CD4-positive, alpha-beta T cell (primary cell): ENCODE measurements at regions not wholly inside any gene's neighbourhood (a gene's known extent, or its start where the extent isn't known, plus 50 kb on each side); places are given as distances from the start of the nearest gene placed in this dataset.

Experiments used
- ATAC-seq: fragments of 200-7000 bp; cut with Tn5 transposase; one replicate; pipeline ENCODE4 v1.10.0; 2022; ENCODE audit warnings: mild to moderate bottlenecking; ENCODE audit not compliant: poor library complexity
- CTCF ChIA-PET: fragments of 350-600 bp; sonication (Branson Sonifier 250); formaldehyde crosslinking; loops from one replicate; lab custom pipeline; 2021; ENCODE audit warnings: antibody characterized with exemption, inconsistent platforms; lab: Charles Lee
- POLR2A ChIA-PET: fragments of 350-600 bp; sonication (Branson Sonifier 250); formaldehyde crosslinking; loops from one replicate; lab custom pipeline; 2021; ENCODE audit warnings: antibody characterized with exemption, inconsistent platforms; lab: Charles Lee
- DNase-seq, 14 experiments: peaks; one replicate each; pipeline ENCODE4 v3.0.0-alpha.2; 2013 to 2020; ENCODE audit warnings: mixed read lengths in 2 of 14
- H3K27ac ChIP-seq, 2 donors: one replicate each; pipeline versions ENCODE4 v1.5.1 to v1.7.0; 2013; ENCODE audit warnings: low read length in 2 of 2, low read depth in 1 of 2, mild to moderate bottlenecking in 1 of 2
- H3K27me3 ChIP-seq, 2 experiments: 1 replicate in 1 of 2; 2 replicates in 1 of 2; pipeline versions ENCODE4 v1.6.1 to v1.7.0; 2013; ENCODE audit warnings: low read length in 2 of 2, control low read depth in 1 of 2, mild to moderate bottlenecking in 1 of 2, moderate library complexity in 1 of 2; ENCODE audit not compliant: insufficient read depth in 2 of 2, control insufficient read depth in 1 of 2
- H3K36me3 ChIP-seq: one replicate; pipeline ENCODE4 v1.6.1; 2013; ENCODE audit warnings: low read length, control low read depth; ENCODE audit not compliant: insufficient read depth
- H3K4me1 ChIP-seq: one replicate; pipeline ENCODE4 v1.6.1; 2013; ENCODE audit warnings: low read length, control low read depth; ENCODE audit not compliant: insufficient read depth
- H3K4me3 ChIP-seq: one replicate; pipeline ENCODE4 v1.5.1; 2013; ENCODE audit warnings: mild to moderate bottlenecking, low read length, moderate library complexity
- H3K9me3 ChIP-seq, 2 experiments: 1 replicate in 1 of 2; 2 replicates in 1 of 2; pipeline versions ENCODE4 v1.6.1 to v1.7.0; 2013; ENCODE audit warnings: low read length in 2 of 2, mild to moderate bottlenecking in 2 of 2, control low read depth in 1 of 2, moderate library complexity in 1 of 2; ENCODE audit not compliant: control insufficient read depth in 1 of 2, insufficient read depth in 1 of 2
- H3K27ac Mint-ChIP-seq: one replicate; pipeline ENCODE4 v1.8.0; 2020; ENCODE audit warnings: mixed read lengths
- H3K27me3 Mint-ChIP-seq: one replicate; pipeline ENCODE4 v1.8.0; 2021; ENCODE audit warnings: mixed read lengths
- H3K36me3 Mint-ChIP-seq: one replicate; pipeline ENCODE4 v1.8.0; 2021; ENCODE audit warnings: low read depth, mixed read lengths
- H3K4me1 Mint-ChIP-seq: one replicate; pipeline ENCODE4 v1.8.0; 2021; ENCODE audit warnings: low read depth, mixed read lengths
- H3K4me3 Mint-ChIP-seq: one replicate; pipeline ENCODE4 v1.8.0; 2020; ENCODE audit warnings: mild to moderate bottlenecking, mixed read lengths
- H3K9me3 Mint-ChIP-seq: one replicate; pipeline ENCODE4 v1.8.0; 2020; ENCODE audit warnings: mixed read lengths
- CTCF ChIP-seq: fragments of 200-600 bp; IDR thresholded peaks from one replicate; pipeline ENCODE4 v1.8.0; 2022; ENCODE audit warnings: antibody characterized with exemption, mild to moderate bottlenecking
- intact Hi-C, 2 experiments: fragments of 100-400 bp; cut with DNase I in 1 of 2; cut with micrococcal nuclease in 1 of 2; formaldehyde crosslinking; loops; one replicate each; pipeline versions ENCODE4 v1.15.1 to v1.9.0; 2023 to 2025; cut with DNase I, micrococcal nuclease

DNA sequence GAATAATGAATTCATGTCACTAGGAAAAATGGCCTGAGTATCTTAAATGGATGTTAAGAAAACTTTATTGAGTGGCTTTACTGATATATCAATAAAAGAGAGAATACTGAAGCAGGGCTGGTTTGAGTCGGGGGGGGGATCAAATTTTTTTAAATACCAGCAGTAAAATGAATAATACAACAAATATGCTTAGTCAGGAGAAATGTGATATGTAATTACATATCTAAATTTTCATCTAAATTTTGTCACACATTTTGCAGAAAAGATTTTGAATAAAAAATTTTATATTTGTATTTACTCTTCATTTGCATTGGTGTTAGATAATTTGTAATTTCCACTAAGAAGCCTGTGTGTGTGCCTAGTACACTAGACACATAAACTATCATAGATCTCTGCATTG lies 2300.2 kb downstream of the MRPL39 start:
- H3K27ac Mint-ChIP-seq: no peak overlapping the region
- intact Hi-C loops: no loop called here
- Histone ChIP-seq H3K4me1 (no peaks in the 10 kb centered on the region), H3K36me3 (no peaks in the 10 kb centered on the region), H3K9me3 (no peaks in the 10 kb centered on the region), H3K27ac (no peak overlapping the region), H3K4me3 (no peak overlapping the region), H3K27me3 (no peaks in the 10 kb centered on the region)
- no peaks in the 10 kb centered on the region for H3K36me3 Mint-ChIP-seq
- H3K4me1 Mint-ChIP-seq: no peaks in the 10 kb centered on the region
- DNase-seq: no peak
- H3K9me3 Mint-ChIP-seq: peaks cover 12% of the 10 kb centered on the region
- H3K4me3 Mint-ChIP-seq: no peak overlapping the region
- CTCF ChIA-PET: no interaction called here
- H3K27me3 Mint-ChIP-seq: no peaks in the 10 kb centered on the region
- no peak for ATAC-seq
- TF ChIP-seq CTCF: no peak
- POLR2A ChIA-PET: no interaction called here

DNA sequence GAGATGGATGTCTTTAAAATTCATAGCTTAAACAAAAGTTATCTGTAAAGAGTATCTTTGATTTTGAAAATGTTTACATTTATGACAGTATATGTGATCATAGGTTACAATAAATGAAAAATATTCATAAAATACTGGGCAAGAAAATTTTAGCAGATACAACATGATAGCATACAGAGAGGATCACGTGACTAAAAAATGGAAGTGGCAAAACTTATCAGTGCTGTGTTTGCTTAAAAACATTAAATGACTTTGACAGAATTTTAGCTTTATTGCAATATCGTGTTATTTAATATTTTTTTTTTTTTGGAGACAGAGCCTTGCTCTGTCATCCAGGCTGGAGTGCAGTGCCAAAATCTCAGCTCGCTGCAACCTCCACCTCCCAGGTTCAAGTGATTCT lies 2294.1 kb downstream of the NCAM2 start:
- POLR2A ChIA-PET: no interaction called here

GRCh38 chr21:23281917-23282316 lies 2283.7 kb downstream of the NCAM2 start:
- intact Hi-C loops: no loop called here
- CTCF ChIA-PET: no interaction called here
- no peak overlapping the region for H3K4me3 Mint-ChIP-seq
- H3K27me3 ChIP-seq: no peaks in the 10 kb centered on the region
- POLR2A ChIA-PET: no interaction called here
- H3K36me3 ChIP-seq: no peaks in the 10 kb centered on the region
- H3K27ac Mint-ChIP-seq: no peak overlapping the region
- H3K27me3 Mint-ChIP-seq: no peaks in the 10 kb centered on the region
- no peak overlapping the region for H3K4me3 ChIP-seq
- no peak for DNase-seq
- H3K9me3 ChIP-seq: no peaks in the 10 kb centered on the region
- H3K4me1 ChIP-seq: no peaks in the 10 kb centered on the region
- H3K36me3 Mint-ChIP-seq: no peaks in the 10 kb centered on the region
- no peaks in the 10 kb centered on the region for H3K4me1 Mint-ChIP-seq
- peaks cover 11% of the 10 kb centered on the region for H3K9me3 Mint-ChIP-seq
- TF ChIP-seq CTCF: no peak
- no peak for ATAC-seq
- no peak overlapping the region for H3K27ac ChIP-seq

More for the DNA sequence above, 2294.1 kb downstream of the NCAM2 start:
- H3K4me1 Mint-ChIP-seq: no peaks in the 10 kb centered on the region
- H3K4me1 ChIP-seq: no peaks in the 10 kb centered on the region
- H3K4me3 Mint-ChIP-seq: no peak overlapping the region
- no peaks in the 10 kb centered on the region for H3K27me3 Mint-ChIP-seq
- CTCF ChIA-PET: no interaction called here
- H3K4me3 ChIP-seq: no peak overlapping the region
- no peaks in the 10 kb centered on the region for H3K27me3 ChIP-seq
- no peak overlapping the region for H3K27ac ChIP-seq
- intact Hi-C loops: no loop called here
- no peaks in the 10 kb centered on the region for H3K36me3 ChIP-seq
- no peak for DNase-seq
- no peak overlapping the region for H3K27ac Mint-ChIP-seq
- TF ChIP-seq CTCF: no peak
- no peaks in the 10 kb centered on the region for H3K36me3 Mint-ChIP-seq
- ATAC-seq: no peak
- no peaks in the 10 kb centered on the region for H3K9me3 ChIP-seq
- peaks cover 12% of the 10 kb centered on the region for H3K9me3 Mint-ChIP-seq
